ENCODE measurements at regions not wholly inside any gene's neighbourhood (a gene's known extent, or its start where the extent isn't known, plus 50 kb on each side); places are given as distances from the start of the nearest gene placed in this dataset.
"Not testable (repeated sequence)": the region's sequence is repeated elsewhere in the genome, so short reads cannot be mapped to it uniquely, and the experiment has no call there.

GRCh38 chr2:142613193-142613592 lies 264.3 kb upstream of the KYNU start:
- not testable (repeated sequence) for TF ChIP-seq CTCF (conservative IDR thresholded peaks at IDR 0.05 in 1 of 2, IDR thresholded peaks at IDR 0.05 in 1 of 2; ENCODE audit: extremely low read depth in 1 of 2, insufficient read depth in 1 of 2, low read depth in 1 of 2, low read length in 2 of 2); EZH2 (IDR thresholded peaks at IDR 0.05; ENCODE audit: borderline replicate concordance, low read length)
